Testis (tissue), 2 donors: ENCODE measurements at regions not wholly inside any gene's neighbourhood (a gene's known extent, or its start where the extent isn't known, plus 50 kb on each side); places are given as distances from the start of the nearest gene placed in this dataset.

Experiments
- CTCF ChIP-seq, 3 experiments: fragments of 450-650 bp in 2 of 3; fragments of 200-600 bp in 1 of 3; sonication (generic) in 1 of 3; IDR thresholded peaks; one replicate each; pipeline ENCODE4 v1.5.1; 2016 to 2019; ENCODE audit warnings: antibody characterized with exemption in 3 of 3, mild to moderate bottlenecking in 2 of 3, moderate library complexity in 1 of 3
- POLR2A ChIP-seq: fragments of 450-650 bp; IDR thresholded peaks from one replicate; pipeline ENCODE4 v1.6.1; 2017; ENCODE audit warnings: antibody characterized with exemption, mild to moderate bottlenecking, moderate library complexity

GRCh38 chr4:147328756-147329446, 152.0 kb upstream of the EDNRA start:
- no peak for TF ChIP-seq CTCF (IDR thresholded peaks at IDR 0.05)
- no peak for TF ChIP-seq POLR2A
